ENCODE measurements at regions not wholly inside any gene's neighbourhood (a gene's known extent, or its start where the extent isn't known, plus 50 kb on each side); places are given as distances from the start of the nearest gene placed in this dataset.

GRCh38 chr16:86059253-86060171 lies 160.6 kb downstream of the IRF8 start:
- no peak for DNase-seq (ENCODE audit: low spot score)

- no peak for DNase-seq (ENCODE audit: low spot score)
Observed at GRCh38 chr16:86060381-86061317, 161.7 kb downstream of the IRF8 start.

- no peak for DNase-seq (ENCODE audit: low spot score)
Observed at GRCh38 chr16:86061318-86061695, 162.3 kb downstream of the IRF8 start.

- DNase-seq (ENCODE audit: low spot score) = no peak
Observed at GRCh38 chr16:86061721-86062120, 162.8 kb downstream of the IRF8 start.

GRCh38 chr16:86062271-86062965 lies 163.5 kb downstream of the IRF8 start:
- DNase-seq (ENCODE audit: low spot score) = no peak

DNA sequence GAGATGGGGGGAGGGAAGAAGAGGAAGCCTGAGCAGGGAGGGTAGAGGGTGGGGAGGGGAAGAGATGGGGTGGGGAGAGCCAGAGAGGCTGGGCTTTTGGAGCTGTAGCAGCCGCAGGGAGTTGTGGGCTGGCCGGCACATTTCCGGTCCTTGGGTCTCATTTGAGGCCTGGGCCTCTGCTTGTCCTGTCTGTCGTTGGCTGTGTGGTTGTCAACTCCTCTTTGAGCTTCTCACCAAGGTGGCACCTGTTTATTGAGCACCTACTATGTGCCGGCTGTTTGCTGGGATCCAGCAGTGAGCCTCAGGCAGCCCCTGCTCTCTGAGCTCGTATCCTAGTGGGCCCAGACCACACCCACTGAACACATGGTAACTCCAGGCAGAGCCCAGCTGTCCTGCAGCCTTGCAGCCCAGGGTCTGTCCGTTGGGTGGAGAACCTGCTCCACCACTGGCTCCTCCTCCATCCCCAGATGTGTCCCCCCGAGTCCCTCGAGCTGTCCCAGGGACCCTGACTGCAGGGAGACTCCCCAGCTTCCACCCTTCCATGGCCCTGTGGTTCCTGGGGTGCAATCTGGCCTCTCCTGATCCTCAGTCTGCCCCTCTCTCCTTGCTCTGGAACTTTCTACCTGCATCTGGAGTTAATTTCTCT lies 164.9 kb downstream of the IRF8 start:
- no peak for DNase-seq (ENCODE audit: low spot score)

DNA sequence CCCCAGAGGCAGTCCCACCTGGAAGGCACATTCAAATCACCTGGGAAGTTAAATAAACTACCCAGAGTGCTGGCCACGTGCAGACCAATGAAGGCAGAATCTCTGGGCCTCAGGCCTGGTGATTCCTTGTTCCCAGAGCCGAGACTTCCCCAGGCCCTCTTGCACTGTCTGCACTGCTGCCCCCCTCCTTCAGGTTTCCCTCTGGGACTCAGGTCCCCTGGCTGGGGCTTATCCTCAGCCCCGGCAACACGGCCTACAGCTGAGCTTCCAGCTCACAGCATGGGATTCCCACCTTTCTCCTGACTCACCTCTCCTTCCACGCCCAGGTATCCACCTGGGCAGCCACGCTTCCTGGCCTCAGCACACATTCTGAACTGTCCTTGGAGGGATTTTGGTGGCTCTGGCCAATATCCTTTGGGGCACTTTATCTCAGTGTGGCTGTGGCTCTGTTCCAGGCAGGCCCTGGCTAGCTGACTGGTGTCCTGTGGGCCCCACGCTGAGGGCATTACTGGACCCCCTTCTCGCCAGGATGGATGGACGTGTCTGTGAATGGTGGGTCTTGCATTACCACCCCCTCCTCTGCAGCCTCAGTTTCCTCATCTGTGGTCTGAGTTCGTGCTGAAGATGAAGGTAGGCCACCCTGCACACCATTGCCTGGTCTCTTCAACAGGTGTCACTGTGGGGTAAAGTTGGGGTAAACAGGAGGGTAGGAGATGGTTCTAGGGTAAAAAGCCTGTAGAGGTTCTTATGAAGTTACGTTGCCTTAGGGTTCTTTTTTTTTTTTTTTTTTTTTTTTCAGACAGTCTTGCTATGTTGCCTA lies 165.7 kb downstream of the IRF8 start:
- DNase-seq (ENCODE audit: low spot score) = no peak

DNA sequence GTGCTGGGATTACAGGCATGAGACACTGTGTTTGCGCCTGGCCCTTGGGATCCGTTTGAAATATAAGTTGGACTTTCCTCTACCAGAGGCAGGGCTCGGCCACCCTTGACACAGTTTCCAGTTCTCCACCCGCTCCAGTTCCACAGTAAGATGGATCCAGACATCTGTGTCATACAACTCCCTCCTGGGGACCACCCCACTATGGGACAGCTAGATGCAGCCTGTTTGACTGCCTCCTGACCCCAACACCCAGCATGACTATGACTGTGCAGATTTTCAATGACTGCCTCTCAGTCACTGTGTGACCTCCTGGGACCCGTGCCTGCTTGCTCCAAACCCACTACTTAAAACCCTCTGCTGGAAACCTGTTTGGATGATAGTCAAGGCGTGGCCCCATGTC lies 166.7 kb downstream of the IRF8 start:
- DNase-seq (ENCODE audit: low spot score) = no peak

DNA sequence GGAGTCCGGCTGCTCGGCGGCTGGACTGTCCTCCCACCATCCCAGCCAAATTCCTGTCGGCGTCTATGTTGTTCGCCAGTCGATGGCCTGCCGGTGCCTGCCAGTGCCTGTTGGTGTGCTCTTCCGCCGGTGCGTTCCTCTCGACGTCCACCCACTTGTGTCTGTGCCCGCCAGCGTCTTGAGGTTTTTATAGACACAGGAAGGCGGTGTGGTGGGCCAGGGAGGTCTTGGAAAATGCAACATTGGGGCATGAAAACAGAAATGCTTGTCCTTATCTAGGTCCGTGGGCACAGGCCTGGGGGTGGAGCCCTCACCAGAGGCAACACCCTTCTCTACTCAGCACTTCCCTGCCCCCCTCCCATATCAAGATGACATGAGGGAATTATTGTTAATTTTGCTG lies 167.8 kb downstream of the IRF8 start:
- DNase-seq (ENCODE audit: low spot score) = no peak

DNA sequence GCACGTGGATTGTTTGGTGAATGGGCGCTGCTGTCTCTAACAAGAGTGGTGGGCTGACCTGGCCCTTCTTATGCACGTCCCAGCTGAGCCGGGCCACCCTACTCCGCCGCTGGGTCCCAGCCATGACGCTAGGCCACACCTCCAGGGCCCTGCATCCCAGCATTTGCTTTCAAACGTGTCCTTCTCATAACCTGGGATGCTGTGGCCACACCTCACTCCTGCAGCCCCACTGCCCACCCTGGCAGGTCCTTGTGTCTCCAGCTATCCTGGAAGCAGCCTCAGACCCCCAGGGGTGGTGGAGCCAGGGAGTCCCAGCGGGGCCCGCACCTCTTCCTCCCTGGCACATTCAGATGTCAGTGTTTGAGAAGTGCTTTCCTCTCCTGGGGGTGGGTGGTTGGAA lies 168.6 kb downstream of the IRF8 start:
- DNase-seq (ENCODE audit: low spot score) = no peak

DNA sequence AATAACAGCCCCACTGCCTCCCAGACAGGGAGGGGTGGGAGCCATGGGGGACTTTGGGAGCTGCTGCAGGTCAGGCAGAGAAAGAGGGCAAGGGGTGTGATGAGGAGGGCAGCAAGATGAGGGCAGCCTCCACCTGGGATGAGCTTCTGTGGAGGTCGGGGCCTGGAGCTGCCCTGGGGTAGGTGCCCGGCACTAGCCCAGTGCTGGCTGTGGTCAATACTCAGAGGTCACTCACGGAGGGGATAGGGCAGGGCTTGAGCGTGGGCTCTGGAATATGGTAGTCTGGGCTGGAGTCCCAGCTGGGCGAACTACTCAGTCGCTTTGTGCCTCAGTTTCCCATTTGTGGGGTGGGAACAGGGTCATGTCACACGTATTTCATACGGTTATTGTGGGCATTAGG lies 169.0 kb downstream of the IRF8 start:
- no peak for DNase-seq (ENCODE audit: low spot score)

- DNase-seq (ENCODE audit: low spot score) = no peak
Observed at GRCh38 chr16:86068722-86069121, 169.8 kb downstream of the IRF8 start.

GRCh38 chr16:86069736-86070298 lies 170.9 kb downstream of the IRF8 start:
- DNase-seq (ENCODE audit: low spot score) = no peak

GRCh38 chr16:86070484-86070883 lies 171.5 kb downstream of the IRF8 start:
- no peak for DNase-seq (ENCODE audit: low spot score)

DNA sequence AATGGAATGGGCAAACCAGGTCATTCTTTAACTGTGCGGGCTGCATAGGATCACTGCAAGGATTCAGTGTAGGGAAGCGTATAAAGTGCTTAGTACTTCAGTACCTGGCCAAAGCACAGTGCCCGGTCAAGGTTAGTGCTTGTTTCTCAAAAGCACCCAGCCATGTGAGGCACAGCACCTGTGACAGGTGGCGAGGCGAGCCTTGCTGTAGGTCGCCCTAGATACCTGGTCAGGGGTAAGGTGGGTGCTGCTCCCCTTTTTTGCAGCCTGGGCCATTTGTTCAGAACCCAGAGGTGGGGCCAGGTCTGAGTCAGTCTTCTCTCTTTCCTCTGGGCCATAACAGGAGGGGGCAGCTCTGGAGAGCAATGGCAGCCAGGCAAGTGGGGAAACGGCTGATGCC lies 172.0 kb downstream of the IRF8 start:
- no peak for DNase-seq (ENCODE audit: low spot score)

GRCh38 chr16:86071611-86072240 lies 172.8 kb downstream of the IRF8 start:
- no peak for DNase-seq (ENCODE audit: low spot score)

- peak; percentile 56 for DNase-seq (ENCODE audit: low spot score)
Observed at GRCh38 chr16:86072328-86073102, 173.6 kb downstream of the IRF8 start.

GRCh38 chr16:86073103-86073625 lies 174.2 kb downstream of the IRF8 start:
- no peak for DNase-seq (ENCODE audit: low spot score)
